ENCODE measurements at regions not wholly inside any gene's neighbourhood (a gene's known extent, or its start where the extent isn't known, plus 50 kb on each side); places are given as distances from the start of the nearest gene placed in this dataset.

DNA sequence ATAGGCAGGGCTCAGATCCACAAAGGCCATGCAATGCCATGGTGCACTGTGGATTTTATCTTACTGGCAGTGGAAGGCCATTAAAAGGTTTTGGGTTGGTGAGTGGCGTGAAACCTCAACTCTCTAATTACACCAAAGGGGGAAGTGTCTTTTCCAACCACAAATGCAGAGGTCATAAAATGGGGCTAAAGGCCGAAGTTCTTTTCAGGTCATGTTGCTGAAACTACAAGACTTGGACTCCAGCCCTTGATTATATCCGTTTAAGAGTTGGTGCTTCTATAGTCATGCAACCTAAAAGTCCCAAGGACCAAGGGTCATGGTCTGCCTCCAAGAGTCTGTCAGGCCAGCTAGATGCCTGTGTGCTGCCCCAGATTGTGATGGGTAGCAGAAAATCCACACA lies 434.3 kb downstream of the RAB38 start:
- Histone ChIP-seq H3K4me3 (ENCODE audit: low read length) (no peak overlapping the region), H3K27me3 (ENCODE audit: control insufficient read depth, insufficient read depth, low read length) (no peaks in the 10 kb centered on the region), H3K4me1 (ENCODE audit: control insufficient read depth, insufficient read depth, low read length) (peaks cover 9% of the 10 kb centered on the region), H3K9me3 (ENCODE audit: control insufficient read depth, low read depth, low read length) (no peaks in the 10 kb centered on the region), H3K36me3 (ENCODE audit: control insufficient read depth, insufficient read depth, low read length) (no peaks in the 10 kb centered on the region), H3K27ac (ENCODE audit: low read length) (no peak overlapping the region)
- WGBS (ENCODE audit: insufficient coverage, low lambda C conversion rate), result no CpG with 5 or more reads among the region's 3 CpGs
- peak; percentile 50 to 83 for DNase-seq

DNA sequence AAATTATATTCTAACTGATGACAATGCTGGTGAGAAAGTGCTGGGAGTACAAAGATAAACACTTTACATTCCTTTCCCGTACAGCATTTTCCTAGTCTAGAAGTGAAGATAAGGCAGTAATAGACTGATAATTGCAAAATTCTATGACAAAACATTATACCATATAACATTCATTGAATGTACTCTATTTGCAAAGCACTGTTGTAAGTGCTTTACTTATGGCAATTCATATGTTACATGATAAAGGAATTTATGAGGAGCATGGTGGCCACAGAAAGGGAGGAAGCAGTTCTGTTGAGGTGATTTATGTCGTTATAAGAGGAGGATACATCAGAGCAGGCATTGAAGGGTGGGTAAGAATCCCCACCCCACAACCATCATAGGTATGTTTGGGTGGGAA lies 434.8 kb downstream of the RAB38 start:
- H3K4me1 ChIP-seq (ENCODE audit: control insufficient read depth, insufficient read depth, low read length), result peaks cover 9% of the 10 kb centered on the region
- H3K27me3 ChIP-seq (ENCODE audit: control insufficient read depth, insufficient read depth, low read length), result no peaks in the 10 kb centered on the region
- peak in 1 of 2 donors; percentile 53 for DNase-seq
- WGBS (ENCODE audit: insufficient coverage, low lambda C conversion rate), result 50% methylated on average over 1 of the region's 2 CpGs
- no peak overlapping the region for H3K27ac ChIP-seq (ENCODE audit: low read length)
- H3K4me3 ChIP-seq (ENCODE audit: low read length), result no peak overlapping the region
- H3K36me3 ChIP-seq (ENCODE audit: control insufficient read depth, insufficient read depth, low read length), result no peaks in the 10 kb centered on the region
- H3K9me3 ChIP-seq (ENCODE audit: control insufficient read depth, low read depth, low read length), result no peaks in the 10 kb centered on the region

DNA sequence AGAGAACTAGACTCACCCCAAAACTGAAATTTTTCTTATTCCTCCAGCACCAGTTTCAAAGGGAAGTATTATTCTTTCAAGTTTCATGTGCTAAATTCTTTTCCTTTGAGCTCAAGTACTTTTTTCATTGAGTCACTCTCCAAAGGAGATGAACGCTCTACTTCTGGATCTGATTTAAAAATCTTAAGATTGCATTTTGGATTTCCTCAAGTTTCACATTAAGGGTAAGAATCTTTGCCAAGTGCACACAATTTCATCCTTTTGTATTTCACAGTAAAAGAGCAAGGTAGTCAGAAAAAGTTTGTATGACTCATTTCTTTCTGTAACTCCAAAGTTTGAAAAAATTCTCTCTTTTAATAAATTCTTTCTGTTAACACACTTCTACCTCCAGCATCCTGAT lies 435.5 kb downstream of the RAB38 start:
- no peaks in the 10 kb centered on the region for H3K27me3 ChIP-seq (ENCODE audit: control insufficient read depth, insufficient read depth, low read length)
- H3K36me3 ChIP-seq (ENCODE audit: control insufficient read depth, insufficient read depth, low read length), result no peaks in the 10 kb centered on the region
- no peak for DNase-seq
- no peaks in the 10 kb centered on the region for H3K9me3 ChIP-seq (ENCODE audit: control insufficient read depth, low read depth, low read length)
- peaks cover 9% of the 10 kb centered on the region for H3K4me1 ChIP-seq (ENCODE audit: control insufficient read depth, insufficient read depth, low read length)
- no peak overlapping the region for H3K4me3 ChIP-seq (ENCODE audit: low read length)
- WGBS (ENCODE audit: insufficient coverage, low lambda C conversion rate), result 78% methylated on average over 1 of the region's 1 CpG
- H3K27ac ChIP-seq (ENCODE audit: low read length), result no peak overlapping the region

DNA sequence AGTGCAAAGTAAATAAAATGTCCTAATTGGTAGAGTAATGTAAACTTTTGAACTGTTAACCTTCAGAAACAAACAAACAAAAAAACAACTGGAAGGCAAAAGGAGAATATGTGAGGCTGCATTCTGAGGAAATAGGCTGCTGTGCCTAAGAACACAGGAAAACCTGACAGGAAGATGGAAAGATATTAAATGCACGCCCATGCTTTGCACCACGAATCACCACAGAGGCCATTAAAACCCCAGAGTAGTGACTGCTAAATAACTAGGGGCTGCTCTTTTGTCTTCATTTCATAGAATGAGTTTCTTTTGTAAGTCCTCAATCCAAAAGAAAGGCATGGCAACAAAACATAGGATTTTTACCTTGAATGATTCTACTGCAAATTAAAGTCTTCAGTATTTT lies 436.0 kb downstream of the RAB38 start:
- Histone ChIP-seq H3K4me1 (ENCODE audit: control insufficient read depth, insufficient read depth, low read length) (peaks cover 9% of the 10 kb centered on the region), H3K27ac (ENCODE audit: low read length) (no peak overlapping the region), H3K27me3 (ENCODE audit: control insufficient read depth, insufficient read depth, low read length) (no peaks in the 10 kb centered on the region), H3K9me3 (ENCODE audit: control insufficient read depth, low read depth, low read length) (no peaks in the 10 kb centered on the region), H3K4me3 (ENCODE audit: low read length) (no peak overlapping the region), H3K36me3 (ENCODE audit: control insufficient read depth, insufficient read depth, low read length) (no peaks in the 10 kb centered on the region)
- 67% methylated on average over 1 of the region's 2 CpGs for WGBS (ENCODE audit: insufficient coverage, low lambda C conversion rate)
- no peak for DNase-seq

DNA sequence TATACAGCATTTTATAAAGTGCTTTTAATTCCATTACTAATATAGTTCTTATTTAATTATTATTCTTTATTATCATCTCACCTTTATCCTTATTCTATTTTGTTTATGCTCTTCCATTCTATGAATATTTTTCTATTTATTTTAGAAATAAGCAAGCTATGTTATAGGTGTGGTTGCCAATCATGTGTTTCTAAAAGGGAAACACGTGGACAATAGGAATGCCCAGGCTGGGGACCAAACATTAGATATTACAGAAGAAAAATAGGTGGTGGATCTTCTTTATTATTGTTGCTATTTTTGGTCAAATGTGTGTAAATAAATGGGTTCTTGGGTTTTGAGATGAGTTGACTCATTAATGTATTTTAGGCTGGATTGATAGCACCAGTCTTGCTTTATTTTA lies 438.3 kb downstream of the RAB38 start:
- H3K27me3 ChIP-seq (ENCODE audit: control insufficient read depth, insufficient read depth, low read length), result no peaks in the 10 kb centered on the region
- H3K4me1 ChIP-seq (ENCODE audit: control insufficient read depth, insufficient read depth, low read length), result peaks cover 9% of the 10 kb centered on the region
- H3K27ac ChIP-seq (ENCODE audit: low read length), result no peak overlapping the region
- H3K36me3 ChIP-seq (ENCODE audit: control insufficient read depth, insufficient read depth, low read length), result no peaks in the 10 kb centered on the region
- 83% methylated on average over 1 of the region's 1 CpG for WGBS (ENCODE audit: insufficient coverage, low lambda C conversion rate)
- no peak overlapping the region for H3K4me3 ChIP-seq (ENCODE audit: low read length)
- DNase-seq, result no peak
- no peaks in the 10 kb centered on the region for H3K9me3 ChIP-seq (ENCODE audit: control insufficient read depth, low read depth, low read length)

DNA sequence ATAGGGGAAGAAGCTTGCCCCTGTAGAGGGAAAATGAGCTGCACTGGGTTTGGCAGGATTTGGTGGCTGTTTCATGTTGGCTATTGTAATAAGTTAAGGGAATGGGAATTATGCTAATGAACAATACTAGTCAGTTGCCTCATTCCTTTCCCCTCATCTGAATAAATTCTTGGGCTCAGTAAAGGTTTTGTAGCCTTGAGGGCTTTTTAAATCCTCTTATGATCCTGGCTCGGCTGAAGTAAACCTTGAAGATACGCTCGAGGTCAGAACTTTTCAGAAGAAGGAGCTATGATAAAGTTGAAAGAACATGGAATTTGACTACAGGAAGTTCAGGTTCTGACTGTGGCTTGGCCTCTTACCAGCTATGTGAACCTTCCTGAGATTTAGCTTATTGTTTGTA lies 448.7 kb downstream of the RAB38 start:
- H3K4me3 ChIP-seq (ENCODE audit: low read length), result no peak overlapping the region
- H3K36me3 ChIP-seq (ENCODE audit: control insufficient read depth, insufficient read depth, low read length), result no peaks in the 10 kb centered on the region
- H3K4me1 ChIP-seq (ENCODE audit: control insufficient read depth, insufficient read depth, low read length), result no peaks in the 10 kb centered on the region
- no peak overlapping the region for H3K27ac ChIP-seq (ENCODE audit: low read length)
- DNase-seq, result no peak
- H3K9me3 ChIP-seq (ENCODE audit: control insufficient read depth, low read depth, low read length), result no peaks in the 10 kb centered on the region
- no CpG with 5 or more reads among the region's 3 CpGs for WGBS (ENCODE audit: insufficient coverage, low lambda C conversion rate)
- no peaks in the 10 kb centered on the region for H3K27me3 ChIP-seq (ENCODE audit: control insufficient read depth, insufficient read depth, low read length)

DNA sequence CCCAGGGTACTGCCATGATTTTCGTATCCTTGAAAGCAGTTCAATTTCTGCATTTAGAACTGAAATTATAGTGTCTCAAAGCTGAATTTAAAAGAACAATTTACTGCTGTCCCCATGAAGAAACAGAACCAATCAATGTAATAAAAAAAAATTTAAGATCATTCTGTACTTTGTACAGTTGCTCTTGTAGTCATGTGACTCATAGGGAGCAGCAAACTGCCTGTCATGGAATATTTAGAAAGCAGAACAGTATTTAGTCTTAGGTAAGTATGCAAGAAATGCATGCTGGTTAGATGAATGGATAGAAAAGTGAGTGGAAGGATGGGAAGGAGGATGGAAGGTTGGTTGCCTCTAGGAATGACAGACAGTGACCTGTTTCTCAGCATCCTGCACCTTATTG lies 450.9 kb downstream of the RAB38 start:
- Histone ChIP-seq H3K4me3 (ENCODE audit: low read length) (no peak overlapping the region), H3K27ac (ENCODE audit: low read length) (no peak overlapping the region), H3K9me3 (ENCODE audit: control insufficient read depth, low read depth, low read length) (no peaks in the 10 kb centered on the region), H3K27me3 (ENCODE audit: control insufficient read depth, insufficient read depth, low read length) (no peaks in the 10 kb centered on the region), H3K4me1 (ENCODE audit: control insufficient read depth, insufficient read depth, low read length) (no peaks in the 10 kb centered on the region), H3K36me3 (ENCODE audit: control insufficient read depth, insufficient read depth, low read length) (no peaks in the 10 kb centered on the region)
- no CpG with 5 or more reads among the region's 1 CpG for WGBS (ENCODE audit: insufficient coverage, low lambda C conversion rate)
- DNase-seq, result peak in 1 of 2 donors; percentile 17

DNA sequence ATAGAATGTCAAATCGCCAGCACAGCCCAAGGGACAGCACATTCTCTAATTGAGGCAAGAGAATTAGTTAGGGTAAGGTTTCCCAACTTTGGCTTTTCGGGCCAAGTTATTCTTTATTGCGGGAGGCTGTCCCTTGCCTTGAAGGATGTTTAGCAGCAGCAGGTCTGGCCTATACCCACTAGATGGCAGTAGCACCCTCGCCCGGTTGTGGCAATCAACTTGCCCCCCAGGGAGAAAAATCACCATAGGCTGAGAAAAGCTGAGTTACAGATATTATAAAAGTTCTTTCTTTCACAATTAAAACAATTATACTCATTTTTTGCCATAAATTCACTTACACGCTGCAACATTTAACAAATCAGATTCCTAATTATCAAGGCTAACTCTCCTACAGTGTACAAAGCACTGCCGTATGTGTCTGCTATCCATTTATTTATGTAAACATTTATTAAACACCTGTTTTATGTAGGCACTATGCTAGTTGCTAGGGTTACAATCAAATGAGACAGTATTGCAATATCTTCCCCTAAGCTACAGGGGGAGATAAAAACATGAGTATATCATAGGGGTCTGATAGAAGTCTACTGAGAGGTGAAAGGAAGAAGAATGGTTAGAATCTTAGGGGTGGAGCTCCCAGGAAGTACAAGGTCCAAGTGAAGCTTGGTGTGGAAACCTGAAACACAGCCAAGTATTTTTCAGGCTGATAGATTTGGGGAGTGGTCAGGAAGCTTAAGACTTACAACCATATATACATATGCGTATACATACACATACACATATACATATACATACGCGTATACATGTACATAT lies 452.3 kb downstream of the RAB38 start:
- H3K4me1 ChIP-seq (ENCODE audit: control insufficient read depth, insufficient read depth, low read length), result no peaks in the 10 kb centered on the region
- WGBS (ENCODE audit: insufficient coverage, low lambda C conversion rate), result 100% methylated on average over 1 of the region's 10 CpGs
- H3K9me3 ChIP-seq (ENCODE audit: control insufficient read depth, low read depth, low read length), result no peaks in the 10 kb centered on the region
- DNase-seq, result peak; percentile 20 to 60
- H3K27ac ChIP-seq (ENCODE audit: low read length), result no peak overlapping the region
- H3K27me3 ChIP-seq (ENCODE audit: control insufficient read depth, insufficient read depth, low read length), result no peaks in the 10 kb centered on the region
- no peaks in the 10 kb centered on the region for H3K36me3 ChIP-seq (ENCODE audit: control insufficient read depth, insufficient read depth, low read length)
- no peak overlapping the region for H3K4me3 ChIP-seq (ENCODE audit: low read length)

DNA sequence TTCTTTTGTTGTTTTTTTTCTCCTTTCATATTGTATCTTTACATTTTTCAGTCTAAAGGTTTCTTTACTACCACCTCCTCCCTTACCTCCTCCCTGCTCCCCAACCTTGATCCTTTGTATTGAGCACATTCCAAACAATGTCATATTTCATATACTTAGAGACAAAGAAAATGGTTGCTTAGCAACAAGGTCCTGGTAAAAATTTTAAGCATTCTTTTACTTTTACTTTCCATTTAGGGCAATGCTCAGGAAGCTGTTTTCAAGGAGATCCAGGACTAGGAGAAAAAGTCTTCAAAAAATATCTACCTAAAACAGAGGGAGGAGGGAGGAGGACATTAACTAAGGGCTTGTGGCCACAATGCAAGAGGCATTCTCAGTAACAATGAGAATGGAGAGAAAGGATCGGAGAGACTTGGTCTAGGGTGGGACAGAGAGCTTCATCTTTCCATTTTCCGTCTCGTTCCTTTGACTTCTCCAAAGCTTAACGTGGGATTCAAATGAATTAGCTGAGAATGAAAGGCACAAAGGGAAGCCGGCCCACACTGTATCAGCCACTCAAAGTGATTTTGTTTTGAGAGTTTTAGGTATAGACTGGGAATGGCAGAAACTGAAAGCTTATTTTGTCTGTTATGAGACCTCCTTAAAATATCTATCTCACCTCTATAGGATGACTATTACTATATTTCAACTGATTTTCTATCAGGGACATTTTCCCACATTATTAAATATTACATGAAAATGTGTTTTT lies 455.7 kb downstream of the RAB38 start:
- Histone ChIP-seq H3K36me3 (ENCODE audit: control insufficient read depth, insufficient read depth, low read length) (no peaks in the 10 kb centered on the region), H3K4me1 (ENCODE audit: control insufficient read depth, insufficient read depth, low read length) (no peaks in the 10 kb centered on the region), H3K27me3 (ENCODE audit: control insufficient read depth, insufficient read depth, low read length) (no peaks in the 10 kb centered on the region), H3K9me3 (ENCODE audit: control insufficient read depth, low read depth, low read length) (no peaks in the 10 kb centered on the region), H3K4me3 (ENCODE audit: low read length) (no peak overlapping the region), H3K27ac (ENCODE audit: low read length) (no peak overlapping the region)
- no peak for DNase-seq
- no CpG with 5 or more reads among the region's 5 CpGs for WGBS (ENCODE audit: insufficient coverage, low lambda C conversion rate)

DNA sequence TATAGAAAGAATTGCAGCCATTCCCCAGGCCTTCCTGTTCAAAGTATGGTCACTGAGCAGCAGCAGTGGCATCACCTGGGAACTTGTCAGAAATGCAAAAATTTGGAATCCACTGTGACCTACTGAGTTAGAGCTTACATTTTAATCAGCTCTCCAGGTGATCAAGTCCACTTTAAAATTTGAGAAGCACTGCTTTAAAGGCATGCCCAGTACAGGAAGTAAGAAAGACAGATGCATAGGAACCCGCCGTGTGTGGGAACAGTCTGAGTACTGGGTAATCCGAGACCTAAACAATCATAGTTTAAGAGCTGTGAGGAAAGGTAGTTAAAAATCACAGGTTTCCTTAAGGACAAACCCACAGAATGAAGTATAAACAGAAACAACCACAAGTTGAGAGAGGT lies 462.4 kb downstream of the RAB38 start:
- 65% methylated on average over 3 of the region's 3 CpGs for WGBS (ENCODE audit: insufficient coverage, low lambda C conversion rate)
- Histone ChIP-seq H3K4me1 (ENCODE audit: control insufficient read depth, insufficient read depth, low read length) (no peaks in the 10 kb centered on the region), H3K9me3 (ENCODE audit: control insufficient read depth, low read depth, low read length) (no peaks in the 10 kb centered on the region), H3K27ac (ENCODE audit: low read length) (no peak overlapping the region), H3K27me3 (ENCODE audit: control insufficient read depth, insufficient read depth, low read length) (no peaks in the 10 kb centered on the region), H3K36me3 (ENCODE audit: control insufficient read depth, insufficient read depth, low read length) (no peaks in the 10 kb centered on the region), H3K4me3 (ENCODE audit: low read length) (no peak overlapping the region)
- DNase-seq, result no peak

Data from large intestine (tissue), 3 donors.